D721Med (cell line): ENCODE measurements at regions not wholly inside any gene's neighbourhood (a gene's known extent, or its start where the extent isn't known, plus 50 kb on each side); places are given as distances from the start of the nearest gene placed in this dataset.
"Not testable (repeated sequence)": the region's sequence is repeated elsewhere in the genome, so short reads cannot be mapped to it uniquely, and the experiment has no call there.

Source experiments
- DNase-seq: peaks from one replicate; pipeline ENCODE4 v3.0.0; 2011; ENCODE audit warnings: low spot score; ENCODE audit not compliant: insufficient read length
- FAIRE-seq: peaks from 2 replicates; lab custom pipeline; 2011; peaks lifted over from hg19 to GRCh38; lab: Jason Lieb, UNC
- CTCF ChIP-seq: IDR thresholded peaks from 2 replicates; pipeline ENCODE4 v1.5.1; 2012; ENCODE audit warnings: mild to moderate bottlenecking, control low read depth; ENCODE audit not compliant: insufficient read depth; ENCODE audit errors: missing control alignments

GRCh38 chr3:28042095-28042635 is 199.3 kb upstream of the CMC1 start:
- no peak for DNase-seq
- no peak for FAIRE-seq
- no peak for TF ChIP-seq CTCF

GRCh38 chr3:28042707-28043106 is 198.7 kb upstream of the CMC1 start:
- FAIRE-seq: no peak
- TF ChIP-seq CTCF: no peak
- DNase-seq: no peak

- DNase-seq (no peak), FAIRE-seq (no peak)
- no peak for TF ChIP-seq CTCF
Measured at GRCh38 chr3:28050120-28050519, 191.3 kb upstream of the CMC1 start.

- no peak for TF ChIP-seq CTCF
- FAIRE-seq (no peak), DNase-seq (no peak)
Measured at GRCh38 chr3:28050885-28051284, 190.5 kb upstream of the CMC1 start.

- DNase-seq (no peak), FAIRE-seq (no peak)
- no peak for TF ChIP-seq CTCF
Measured at GRCh38 chr3:28053759-28054158, 187.7 kb upstream of the CMC1 start.

- DNase-seq: no peak
- FAIRE-seq: no peak
- TF ChIP-seq CTCF: no peak
Measured at GRCh38 chr3:28056806-28057205, 184.6 kb upstream of the CMC1 start.

- FAIRE-seq: no peak
- no peak for TF ChIP-seq CTCF
- DNase-seq: no peak
Measured at GRCh38 chr3:28057539-28057938, 183.9 kb upstream of the CMC1 start.

GRCh38 chr3:28059199-28059598 is 182.2 kb upstream of the CMC1 start:
- not testable (repeated sequence) for DNase-seq, FAIRE-seq
